ENCODE measurements at regions not wholly inside any gene's neighbourhood (a gene's known extent, or its start where the extent isn't known, plus 50 kb on each side); places are given as distances from the start of the nearest gene placed in this dataset.

DNA sequence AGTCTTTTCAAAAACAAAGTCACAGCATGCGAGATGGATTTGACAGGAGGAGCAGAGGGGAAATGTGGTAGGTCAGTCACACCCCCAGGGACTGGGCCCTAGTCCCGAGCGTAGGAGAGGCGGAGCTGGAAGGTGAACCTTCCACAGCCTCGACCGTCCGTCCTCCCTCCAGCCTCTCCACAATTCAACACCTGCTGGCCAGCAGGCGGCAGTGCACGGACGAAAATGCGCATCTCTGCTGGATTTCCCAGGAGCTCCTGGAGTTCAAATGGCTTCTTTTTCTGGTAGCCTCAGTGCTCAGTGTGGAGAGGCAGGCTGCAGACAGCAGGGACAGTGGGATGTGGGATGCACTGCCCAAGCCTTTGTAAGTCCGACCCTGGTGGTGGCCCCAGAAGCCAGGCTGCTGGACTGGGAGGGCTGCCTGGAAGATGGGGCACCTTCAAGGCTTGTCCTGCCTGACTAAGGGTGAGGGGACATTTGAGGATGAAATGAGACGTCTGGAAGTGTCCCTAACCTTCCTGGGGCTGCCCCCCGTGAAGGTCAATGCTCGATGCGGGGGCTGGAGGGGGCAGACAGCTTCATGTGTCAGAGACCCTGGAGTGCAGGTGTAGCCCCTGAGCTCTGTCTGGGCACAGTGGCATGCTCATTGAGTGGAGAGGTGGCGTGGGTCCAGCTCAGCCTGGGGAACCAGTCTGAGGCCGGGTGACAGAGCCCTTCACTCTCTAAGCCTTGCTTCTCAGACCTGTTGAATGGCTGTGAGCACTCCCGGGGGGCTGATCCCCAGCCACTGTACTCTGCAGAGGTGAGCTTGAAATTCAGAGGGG, 189.5 kb downstream of the TFCP2L1 start:
- TF ChIP-seq TAF1 (IDR thresholded peaks at IDR 0.05; ENCODE audit: borderline replicate concordance, insufficient read depth, low read length) (no peak), POLR2AphosphoS5 (IDR thresholded peaks at IDR 0.05; ENCODE audit: low read depth, low read length) (no peak), SIN3A (IDR thresholded peaks at IDR 0.05; ENCODE audit: borderline replicate concordance, insufficient read depth, low read length) (no peak), FOXP2 (optimal IDR thresholded peaks at IDR 0.05; ENCODE audit: borderline replicate concordance, extremely low read depth, extremely low read length, insufficient read depth) (no peak)
- TF ChIP-seq, protein P1, sequence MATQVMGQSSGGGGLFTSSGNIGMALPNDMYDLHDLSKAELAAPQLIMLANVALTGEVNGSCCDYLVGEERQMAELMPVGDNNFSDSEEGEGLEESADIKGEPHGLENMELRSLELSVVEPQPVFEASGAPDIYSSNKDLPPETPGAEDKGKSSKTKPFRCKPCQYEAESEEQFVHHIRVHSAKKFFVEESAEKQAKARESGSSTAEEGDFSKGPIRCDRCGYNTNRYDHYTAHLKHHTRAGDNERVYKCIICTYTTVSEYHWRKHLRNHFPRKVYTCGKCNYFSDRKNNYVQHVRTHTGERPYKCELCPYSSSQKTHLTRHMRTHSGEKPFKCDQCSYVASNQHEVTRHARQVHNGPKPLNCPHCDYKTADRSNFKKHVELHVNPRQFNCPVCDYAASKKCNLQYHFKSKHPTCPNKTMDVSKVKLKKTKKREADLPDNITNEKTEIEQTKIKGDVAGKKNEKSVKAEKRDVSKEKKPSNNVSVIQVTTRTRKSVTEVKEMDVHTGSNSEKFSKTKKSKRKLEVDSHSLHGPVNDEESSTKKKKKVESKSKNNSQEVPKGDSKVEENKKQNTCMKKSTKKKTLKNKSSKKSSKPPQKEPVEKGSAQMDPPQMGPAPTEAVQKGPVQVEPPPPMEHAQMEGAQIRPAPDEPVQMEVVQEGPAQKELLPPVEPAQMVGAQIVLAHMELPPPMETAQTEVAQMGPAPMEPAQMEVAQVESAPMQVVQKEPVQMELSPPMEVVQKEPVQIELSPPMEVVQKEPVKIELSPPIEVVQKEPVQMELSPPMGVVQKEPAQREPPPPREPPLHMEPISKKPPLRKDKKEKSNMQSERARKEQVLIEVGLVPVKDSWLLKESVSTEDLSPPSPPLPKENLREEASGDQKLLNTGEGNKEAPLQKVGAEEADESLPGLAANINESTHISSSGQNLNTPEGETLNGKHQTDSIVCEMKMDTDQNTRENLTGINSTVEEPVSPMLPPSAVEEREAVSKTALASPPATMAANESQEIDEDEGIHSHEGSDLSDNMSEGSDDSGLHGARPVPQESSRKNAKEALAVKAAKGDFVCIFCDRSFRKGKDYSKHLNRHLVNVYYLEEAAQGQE (IDR thresholded peaks at IDR 0.05; ENCODE audit: insufficient read depth in 1 of 2, low read depth in 2 of 2, low read length in 2 of 2) = no peak

- TF ChIP-seq, protein P1 (IDR thresholded peaks at IDR 0.05; ENCODE audit: insufficient read depth in 1 of 2, low read depth in 2 of 2, low read length in 2 of 2) = no peak
- TF ChIP-seq SIN3A (IDR thresholded peaks at IDR 0.05; ENCODE audit: borderline replicate concordance, insufficient read depth, low read length) (no peak), POLR2AphosphoS5 (IDR thresholded peaks at IDR 0.05; ENCODE audit: low read depth, low read length) (no peak), FOXP2 (optimal IDR thresholded peaks at IDR 0.05; ENCODE audit: borderline replicate concordance, extremely low read depth, extremely low read length, insufficient read depth) (no peak), TAF1 (IDR thresholded peaks at IDR 0.05; ENCODE audit: borderline replicate concordance, insufficient read depth, low read length) (no peak)
These were observed 188.4 kb downstream of the TFCP2L1 start for GRCh38 chr2:121096611-121097010.

DNA sequence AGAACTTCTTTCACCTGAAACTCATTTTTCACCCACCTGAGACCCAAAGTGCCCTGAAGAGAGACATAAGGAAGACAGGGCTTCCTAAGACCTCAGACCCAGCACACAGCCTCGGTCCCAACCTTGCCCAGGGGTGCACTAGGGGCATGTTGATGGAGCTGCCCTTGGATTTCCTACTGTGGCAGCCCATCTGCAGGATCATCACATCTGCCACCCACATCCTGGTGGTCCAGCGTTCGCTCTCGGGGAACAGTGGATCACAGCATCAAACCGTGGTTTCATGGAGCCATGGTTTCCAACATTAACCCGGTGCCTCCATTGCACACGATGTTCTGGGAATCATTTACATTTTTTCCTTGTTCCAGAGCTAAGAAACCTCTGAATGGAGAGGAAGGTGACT, 186.4 kb downstream of the TFCP2L1 start:
- no peak for TF ChIP-seq TAF1 (IDR thresholded peaks at IDR 0.05; ENCODE audit: borderline replicate concordance, insufficient read depth, low read length)
- no peak for TF ChIP-seq SIN3A (IDR thresholded peaks at IDR 0.05; ENCODE audit: borderline replicate concordance, insufficient read depth, low read length)
- TF ChIP-seq, protein P1 (IDR thresholded peaks at IDR 0.05; ENCODE audit: insufficient read depth in 1 of 2, low read depth in 2 of 2, low read length in 2 of 2) = no peak
- TF ChIP-seq FOXP2 (optimal IDR thresholded peaks at IDR 0.05; ENCODE audit: borderline replicate concordance, extremely low read depth, extremely low read length, insufficient read depth) = no peak
- TF ChIP-seq POLR2AphosphoS5 (IDR thresholded peaks at IDR 0.05; ENCODE audit: low read depth, low read length) = no peak

- no peak for TF ChIP-seq SIN3A (IDR thresholded peaks at IDR 0.05; ENCODE audit: borderline replicate concordance, insufficient read depth, low read length)
- TF ChIP-seq POLR2AphosphoS5 (IDR thresholded peaks at IDR 0.05; ENCODE audit: low read depth, low read length) = no peak
These were observed 185.4 kb downstream of the TFCP2L1 start for GRCh38 chr2:121099329-121100290.

- no peak for TF ChIP-seq SIN3A (IDR thresholded peaks at IDR 0.05; ENCODE audit: borderline replicate concordance, insufficient read depth, low read length)
- TF ChIP-seq POLR2AphosphoS5 (IDR thresholded peaks at IDR 0.05; ENCODE audit: low read depth, low read length) = no peak
- TF ChIP-seq, protein P1 (IDR thresholded peaks at IDR 0.05; ENCODE audit: insufficient read depth in 1 of 2, low read depth in 2 of 2, low read length in 2 of 2) = no peak
- no peak for TF ChIP-seq FOXP2 (optimal IDR thresholded peaks at IDR 0.05; ENCODE audit: borderline replicate concordance, extremely low read depth, extremely low read length, insufficient read depth)
- no peak for TF ChIP-seq TAF1 (IDR thresholded peaks at IDR 0.05; ENCODE audit: borderline replicate concordance, insufficient read depth, low read length)
These were observed 183.8 kb downstream of the TFCP2L1 start for GRCh38 chr2:121101093-121101715.
